H1 (cell line): ENCODE measurements at regions not wholly inside any gene's neighbourhood (a gene's known extent, or its start where the extent isn't known, plus 50 kb on each side); places are given as distances from the start of the nearest gene placed in this dataset.

Source experiments
- CHD1 ChIP-seq: IDR thresholded peaks from 2 replicates; pipeline ENCODE4 v1.6.1; 2012; ENCODE audit warnings: low read depth, low read length, improper control_type of control experiment
- GTF2F1 ChIP-seq: IDR thresholded peaks from 2 replicates; pipeline ENCODE4 v1.6.1; 2012; ENCODE audit warnings: low read depth, low read length, improper control_type of control experiment, borderline replicate concordance
- HDAC2 ChIP-seq, 2 experiments: fragments of 300-600 bp in 1 of 2; sonication (generic) in 1 of 2; IDR thresholded peaks; 2 replicates each; pipeline ENCODE4 v1.6.1; 2011 to 2012; ENCODE audit warnings: low read depth in 2 of 2, low read length in 2 of 2, mild to moderate bottlenecking in 2 of 2, moderate library complexity in 2 of 2, borderline replicate concordance in 1 of 2, inconsistent platforms in 1 of 2
- RNF2 ChIP-seq: fragments of 200-900, 300-1000 bp; sonication (generic); IDR thresholded peaks from 2 replicates; pipeline ENCODE4 v1.7.1; 2016; ENCODE audit warnings: borderline replicate concordance, low read depth, mild to moderate bottlenecking, antibody characterized with exemption, low read length; ENCODE audit not compliant: poor library complexity, severe bottlenecking; ENCODE audit errors: missing control alignments

DNA sequence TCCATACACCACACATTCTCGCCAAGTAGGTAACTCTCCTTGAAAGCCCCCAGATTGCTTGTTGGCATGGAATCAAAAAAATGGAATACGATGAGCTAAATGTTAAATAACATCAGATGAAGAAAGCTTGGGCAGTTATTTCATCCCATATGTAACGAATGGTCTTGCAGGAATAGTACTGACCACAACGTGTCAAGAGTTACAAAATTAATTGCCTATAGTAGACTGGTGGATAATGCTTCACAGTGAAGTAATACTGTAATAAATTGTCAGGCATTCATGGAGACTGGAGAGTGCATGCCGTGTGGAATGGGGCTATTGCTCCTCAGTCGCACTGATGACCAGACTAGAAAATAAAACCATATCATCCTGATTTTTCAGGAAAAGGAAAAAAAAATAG is 1628.7 kb downstream of the MAT2B start (continued):
- TF ChIP-seq HDAC2 (IDR thresholded peaks at IDR 0.05; ENCODE audit: borderline replicate concordance in 1 of 2, low read depth in 2 of 2, low read length in 2 of 2) = no peak
- no peak for TF ChIP-seq CHD1
- TF ChIP-seq GTF2F1 = no peak
- TF ChIP-seq RNF2 = no peak
